Smooth muscle cell of the brain vasculature (primary cell): ENCODE measurements at regions not wholly inside any gene's neighbourhood (a gene's known extent, or its start where the extent isn't known, plus 50 kb on each side); places are given as distances from the start of the nearest gene placed in this dataset.

ENCODE experiments used
- DNase-seq: peaks from one replicate; pipeline ENCODE4 v3.0.0-alpha.2; 2012; ENCODE audit warnings: low read depth, low spot score

DNA sequence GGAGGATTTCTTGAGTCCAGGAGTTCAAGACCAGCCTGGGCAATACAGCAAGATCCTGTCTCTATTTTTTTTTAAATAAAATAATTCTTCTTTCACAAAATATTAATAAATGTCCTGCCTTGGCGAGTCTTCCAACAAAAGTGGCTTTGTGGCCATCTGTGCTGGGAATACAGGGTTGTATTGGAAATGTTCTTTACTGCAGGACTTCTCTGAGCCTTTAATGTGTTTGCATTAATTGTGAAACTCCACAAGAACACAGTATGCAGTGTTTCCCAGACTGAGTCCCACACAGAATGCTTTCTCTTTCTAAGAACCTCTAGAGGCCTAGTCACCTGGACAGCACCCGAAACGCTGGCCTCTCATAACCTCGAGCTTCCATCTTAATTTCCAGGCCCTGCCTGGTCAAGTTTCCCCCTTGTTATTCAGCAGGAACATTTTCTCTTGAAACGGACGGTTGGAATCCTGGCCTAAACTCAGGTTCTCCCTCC lies 85.4 kb upstream of the ARRDC4 start:
- DNase-seq, result no peak

DNA sequence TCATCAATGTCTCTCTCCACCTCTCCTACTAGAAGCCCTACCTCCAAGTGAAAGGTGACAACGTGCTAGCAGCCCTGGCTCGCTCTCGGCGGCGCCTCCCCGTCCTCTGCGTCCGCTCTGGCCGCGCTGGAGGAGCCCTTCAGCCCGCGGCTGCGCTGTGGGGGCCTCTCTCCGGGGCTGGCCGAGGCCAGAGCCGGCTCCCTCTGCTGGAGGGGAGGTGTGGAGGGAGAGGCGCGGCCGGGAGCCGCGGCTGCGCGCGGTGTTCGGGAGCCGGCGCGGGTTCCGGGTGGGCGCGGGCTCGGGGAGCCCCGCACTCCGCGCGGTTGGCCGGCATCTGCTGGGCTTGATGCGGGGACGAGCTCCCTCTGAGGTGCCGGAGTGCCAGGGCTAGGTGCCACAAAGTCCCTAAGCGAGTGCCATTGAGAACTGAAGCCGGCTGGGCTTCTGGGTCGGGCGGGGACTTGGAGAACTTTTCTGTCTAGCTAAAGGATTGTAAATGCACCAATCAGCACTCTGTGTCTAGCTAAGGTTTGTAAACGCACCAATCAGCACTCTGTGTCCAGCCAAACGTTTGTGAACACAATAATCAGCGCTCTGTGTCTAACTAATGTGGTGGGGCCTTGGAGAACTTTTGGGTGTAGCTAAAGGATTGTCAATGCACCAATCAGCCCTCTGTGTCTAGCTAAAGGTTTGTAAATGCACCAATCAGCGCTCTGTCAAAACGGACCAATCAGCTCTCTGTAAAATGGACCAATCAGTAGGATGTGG lies 84.8 kb upstream of the ARRDC4 start:
- DNase-seq, result no peak

DNA sequence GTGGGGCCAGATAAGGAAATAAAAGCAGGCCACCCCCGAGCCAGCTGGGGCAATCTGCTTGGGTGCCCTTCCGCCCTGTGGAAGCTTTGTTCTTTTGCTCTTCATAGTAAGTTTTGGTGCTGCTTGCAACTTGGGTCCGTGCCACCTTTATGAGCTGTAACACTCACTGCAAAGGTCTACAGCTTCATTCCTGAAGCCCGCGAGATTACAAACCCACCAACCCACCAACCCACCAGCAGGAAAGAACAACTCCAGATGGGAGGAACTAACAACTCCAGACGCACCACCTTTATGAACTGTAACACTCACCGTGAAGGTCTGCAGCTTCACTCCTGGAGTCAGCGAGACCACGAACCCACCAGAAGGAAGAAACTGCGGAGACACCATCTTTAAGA lies 84.2 kb upstream of the ARRDC4 start:
- no peak for DNase-seq

GRCh38 chr15:97881346-97881965 lies 79.0 kb upstream of the ARRDC4 start:
- DNase-seq, result no peak

GRCh38 chr15:97884513-97885131 lies 75.9 kb upstream of the ARRDC4 start:
- DNase-seq, result no peak

- DNase-seq, result no peak
These were observed 70.2 kb upstream of the ARRDC4 start for GRCh38 chr15:97890307-97890706.

GRCh38 chr15:97892167-97892938 lies 68.2 kb upstream of the ARRDC4 start:
- DNase-seq, result no peak

DNA sequence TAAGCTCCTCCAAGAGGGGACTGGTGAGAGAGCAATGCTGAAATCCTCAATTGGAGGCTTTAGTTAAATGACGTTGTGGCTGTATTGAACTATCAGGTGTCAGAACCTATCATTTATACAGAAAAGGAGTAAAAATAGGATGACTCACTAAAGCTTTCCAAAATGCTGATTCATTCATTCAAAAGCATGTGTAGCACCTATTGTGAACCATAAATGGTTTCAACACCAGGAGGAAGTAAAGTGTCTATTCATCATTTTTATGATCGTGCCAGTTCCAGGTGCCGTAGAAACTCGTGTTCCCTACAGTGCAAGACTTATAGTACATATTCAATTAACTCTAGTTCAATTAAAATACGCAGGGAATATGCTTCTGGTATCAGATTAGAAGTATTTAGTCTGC lies 66.5 kb upstream of the ARRDC4 start:
- DNase-seq, result no peak

GRCh38 chr15:97899981-97900380 lies 60.5 kb upstream of the ARRDC4 start:
- DNase-seq, result no peak

GRCh38 chr15:97902140-97902780 lies 58.2 kb upstream of the ARRDC4 start:
- DNase-seq, result no peak

DNA sequence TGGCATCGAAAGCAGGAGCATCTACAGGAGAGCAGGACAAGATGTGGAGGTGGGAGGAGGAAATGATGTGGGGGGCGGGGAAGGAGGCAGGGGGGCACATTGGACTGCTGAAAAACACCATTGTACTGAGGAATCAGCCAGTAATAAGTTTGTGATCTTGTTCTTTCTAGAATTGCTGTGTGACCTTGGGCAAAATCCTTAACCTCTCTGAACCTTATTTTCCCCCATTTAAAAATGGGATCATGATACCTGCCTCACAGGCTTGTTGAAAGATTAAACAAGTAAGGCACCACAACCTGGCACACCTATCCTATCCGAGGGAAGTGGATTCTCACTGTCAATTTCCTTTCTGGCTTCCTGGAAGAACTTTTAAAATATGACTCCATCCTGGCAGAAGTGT lies 56.9 kb upstream of the ARRDC4 start:
- no peak for DNase-seq

DNA sequence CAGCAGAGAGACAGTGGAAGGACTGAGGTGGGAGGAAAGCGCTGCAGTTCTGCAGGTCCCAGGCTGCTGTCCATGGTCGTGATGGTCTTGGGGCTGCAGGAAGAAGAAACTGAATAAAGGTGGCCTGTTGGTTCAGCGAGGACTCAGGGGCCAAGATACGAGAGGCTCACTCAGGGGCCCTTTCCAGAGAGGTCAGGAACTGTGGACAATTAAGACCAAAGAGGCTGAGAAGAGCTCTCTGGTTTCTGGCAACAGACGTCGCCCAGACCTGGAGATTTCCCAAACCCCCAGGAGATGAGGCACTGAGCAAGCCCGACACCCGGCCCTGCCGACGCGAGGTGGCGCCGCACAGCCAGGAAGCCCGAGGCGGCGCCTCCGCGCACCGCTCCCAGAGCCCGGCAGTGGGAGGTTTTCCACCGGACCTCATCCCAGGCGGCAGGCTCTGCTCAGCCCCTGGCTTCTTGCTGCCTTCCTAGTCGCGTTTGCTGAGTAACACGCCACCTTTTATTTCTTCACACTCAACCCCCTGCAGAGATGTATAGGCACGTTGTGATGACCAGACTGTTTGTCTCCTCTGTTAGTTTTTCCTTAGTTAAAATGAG lies 56.4 kb upstream of the ARRDC4 start:
- DNase-seq, result no peak

DNA sequence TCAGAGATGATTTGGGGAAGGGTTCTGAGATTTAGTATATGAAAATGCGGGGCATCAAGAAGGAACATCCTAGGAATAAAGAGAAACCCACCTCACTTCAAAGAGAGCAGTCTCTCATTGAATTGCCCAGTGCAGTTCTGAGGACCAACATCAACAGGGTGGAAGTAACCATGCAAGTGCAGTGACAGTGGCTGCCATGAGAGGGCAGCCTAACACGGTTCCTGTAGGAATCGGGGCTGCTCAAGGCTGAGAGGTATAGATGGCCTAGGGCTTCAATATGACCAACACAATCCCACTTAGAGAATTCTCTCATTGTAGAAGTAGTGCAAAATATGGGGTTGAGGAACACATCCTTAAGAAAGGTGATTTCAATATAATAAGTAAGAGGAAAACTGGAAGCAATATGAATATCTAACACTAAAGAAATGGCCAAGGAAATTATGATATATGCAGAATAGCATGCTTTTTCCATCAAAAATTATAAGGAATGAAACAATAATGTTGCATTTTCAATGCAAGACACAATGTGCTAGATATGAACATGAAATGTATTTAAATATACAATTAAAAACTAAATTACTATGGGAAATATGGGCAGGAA lies 51.1 kb upstream of the ARRDC4 start:
- no peak for DNase-seq
